ENCODE measurements at regions not wholly inside any gene's neighbourhood (a gene's known extent, or its start where the extent isn't known, plus 50 kb on each side); places are given as distances from the start of the nearest gene placed in this dataset.

GRCh38 chr6:156167625-156168071, 609.5 kb upstream of the ARID1B start:
- H3K4me3 Mint-ChIP-seq = peak overlapping the region; percentile 58 to 82
- H3K27ac Mint-ChIP-seq = peak overlapping the region in 1 of 2 donors; percentile 95
- DNase-seq (no peak), ATAC-seq (peak; percentile 39)
- no peaks in the 10 kb centered on the region for H3K27me3 Mint-ChIP-seq
- peaks cover 50% of the 10 kb centered on the region for H3K4me1 Mint-ChIP-seq
- H3K9me3 Mint-ChIP-seq = no peaks in the 10 kb centered on the region

GRCh38 chr6:156167016-156167624, 610.1 kb upstream of the ARID1B start:
- Mint-ChIP-seq H3K27me3 (no peaks in the 10 kb centered on the region), H3K9me3 (no peaks in the 10 kb centered on the region), H3K4me3 (peak overlapping the region; percentile 58 to 82), H3K27ac (peak overlapping the region in 1 of 2 donors; percentile 95), H3K4me1 (peaks cover 50% of the 10 kb centered on the region)
- ATAC-seq (peak; percentile 58), DNase-seq (no peak)

DNA sequence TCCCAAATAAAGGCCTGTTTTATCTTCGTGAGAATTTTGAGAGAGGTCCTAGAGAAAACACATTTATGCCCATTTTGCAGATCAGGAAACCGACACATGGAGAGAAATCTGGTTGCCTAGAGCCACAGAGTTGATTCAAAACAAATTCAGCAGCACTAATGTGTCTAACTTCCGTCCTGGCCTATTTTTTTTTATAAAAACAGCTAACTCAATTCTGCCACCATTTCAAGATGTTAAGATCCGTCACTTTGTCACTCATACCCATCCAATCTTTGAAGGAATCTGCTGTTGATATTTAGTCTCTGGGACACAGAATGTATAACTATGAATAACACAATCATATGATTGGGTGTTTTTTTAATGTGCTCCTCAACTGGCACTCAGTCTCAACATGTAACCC, 611.1 kb upstream of the ARID1B start:
- DNase-seq = no peak
- Mint-ChIP-seq H3K4me1 (peaks cover 50% of the 10 kb centered on the region), H3K4me3 (no peak overlapping the region), H3K27me3 (no peaks in the 10 kb centered on the region), H3K9me3 (no peaks in the 10 kb centered on the region), H3K27ac (peak overlapping the region; percentile 28 to 69)
- ATAC-seq = no peak

DNA sequence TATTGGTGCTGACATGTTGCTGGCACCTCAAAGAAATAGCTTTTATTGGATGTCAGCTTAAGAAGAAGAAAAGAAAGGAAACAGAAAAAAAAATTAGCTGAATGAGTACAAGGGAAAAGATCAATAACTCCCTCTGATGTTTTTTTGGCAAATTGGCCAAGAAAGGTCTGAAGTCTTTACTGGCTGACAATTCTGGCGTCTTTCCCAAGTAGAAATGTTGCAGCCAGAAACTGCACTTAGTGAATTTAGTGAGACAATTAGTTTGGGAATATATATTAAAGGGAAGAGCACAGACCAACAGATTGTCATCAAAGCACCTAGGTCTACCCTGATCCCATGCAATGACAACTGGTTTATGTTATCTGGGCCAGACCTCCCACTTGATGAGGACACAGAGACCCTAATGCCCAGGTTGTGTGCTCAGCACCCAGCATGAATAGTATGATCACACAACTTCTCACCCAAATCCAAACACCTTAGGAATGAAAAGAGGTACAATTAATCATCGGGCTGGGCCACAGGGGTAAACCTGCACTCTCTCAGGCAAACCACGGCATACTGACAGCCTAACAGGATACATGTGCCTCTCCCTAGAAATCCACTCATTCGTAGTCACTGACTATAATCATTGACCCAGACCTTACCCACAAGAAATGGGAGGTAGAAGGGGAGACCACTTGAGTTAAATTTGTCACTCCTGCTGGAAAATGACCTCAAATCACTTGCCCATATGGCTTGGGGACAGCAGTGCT, 612.3 kb upstream of the ARID1B start:
- Mint-ChIP-seq H3K27me3 (no peaks in the 10 kb centered on the region), H3K9me3 (no peaks in the 10 kb centered on the region), H3K27ac (no peak overlapping the region), H3K4me1 (peaks cover 50% of the 10 kb centered on the region), H3K4me3 (no peak overlapping the region)
- ATAC-seq = peak; percentile 27
- DNase-seq = no peak

- peak; percentile 60 for ATAC-seq
- Mint-ChIP-seq H3K4me1 (peaks cover 48% of the 10 kb centered on the region), H3K9me3 (no peaks in the 10 kb centered on the region), H3K27ac (no peak overlapping the region), H3K4me3 (no peak overlapping the region), H3K27me3 (no peaks in the 10 kb centered on the region)
- DNase-seq = no peak
Measured at GRCh38 chr6:156163311-156163710, 613.9 kb upstream of the ARID1B start.

DNA sequence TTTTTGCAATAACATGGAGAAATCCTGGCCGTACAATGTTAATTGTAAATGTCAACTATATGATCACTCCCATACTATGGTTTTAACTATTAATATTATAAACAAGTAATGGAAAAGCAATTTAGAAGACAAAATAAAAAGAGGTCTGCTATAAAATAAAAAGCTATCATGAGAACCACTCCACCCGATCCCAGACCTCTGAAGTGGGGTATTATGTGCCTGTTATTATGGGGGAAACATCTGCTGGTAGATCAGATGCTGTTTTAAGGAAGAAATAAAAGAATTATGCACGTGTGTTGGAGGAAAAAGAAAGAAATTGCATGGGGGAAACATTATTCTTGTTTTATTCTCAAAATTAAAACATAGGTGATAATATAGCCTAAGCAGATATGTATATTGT, 615.7 kb upstream of the ARID1B start:
- no peak overlapping the region for H3K27ac Mint-ChIP-seq
- no peak overlapping the region for H3K4me3 Mint-ChIP-seq
- H3K4me1 Mint-ChIP-seq = peaks cover 30% of the 10 kb centered on the region
- no peaks in the 10 kb centered on the region for H3K27me3 Mint-ChIP-seq
- H3K9me3 Mint-ChIP-seq = no peaks in the 10 kb centered on the region
- no peak for ATAC-seq
- DNase-seq = no peak

- Mint-ChIP-seq H3K27ac (no peak overlapping the region), H3K4me1 (peaks cover 23% of the 10 kb centered on the region), H3K9me3 (no peaks in the 10 kb centered on the region), H3K4me3 (no peak overlapping the region), H3K27me3 (no peaks in the 10 kb centered on the region)
- DNase-seq (no peak), ATAC-seq (no peak)
Measured at GRCh38 chr6:156160795-156161165, 616.4 kb upstream of the ARID1B start.

GRCh38 chr6:156160007-156160794, 617.0 kb upstream of the ARID1B start:
- Mint-ChIP-seq H3K4me1 (peaks cover 20% of the 10 kb centered on the region), H3K9me3 (no peaks in the 10 kb centered on the region), H3K27ac (no peak overlapping the region), H3K4me3 (no peak overlapping the region), H3K27me3 (no peaks in the 10 kb centered on the region)
- DNase-seq (no peak), ATAC-seq (no peak)

DNA sequence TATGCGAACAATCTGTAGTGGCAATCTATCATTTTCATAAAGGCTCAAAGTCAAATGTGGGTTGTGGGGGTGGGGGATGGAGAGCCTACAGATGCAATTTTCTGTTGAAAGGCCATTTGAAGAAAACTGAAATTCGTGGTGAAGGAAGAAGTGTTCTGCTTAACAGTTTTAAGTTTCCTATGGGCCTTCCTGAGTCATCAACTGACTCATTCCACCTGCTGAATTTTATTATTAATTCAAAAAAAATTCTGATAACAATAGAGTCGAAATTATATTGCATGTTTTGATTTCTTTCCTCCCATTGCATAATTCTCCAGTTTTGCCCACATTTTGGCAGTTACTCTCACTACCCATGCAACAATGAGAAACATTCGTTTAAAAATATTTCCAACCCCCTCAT, 622.3 kb upstream of the ARID1B start:
- H3K4me3 Mint-ChIP-seq = peak overlapping the region; percentile 21 to 39
- H3K4me1 Mint-ChIP-seq = peaks cover 30% of the 10 kb centered on the region
- H3K27ac Mint-ChIP-seq = peak overlapping the region; percentile 75 to 94
- no peaks in the 10 kb centered on the region for H3K9me3 Mint-ChIP-seq
- peak; percentile 48 for ATAC-seq
- H3K27me3 Mint-ChIP-seq = no peaks in the 10 kb centered on the region
- no peak for DNase-seq

DNA sequence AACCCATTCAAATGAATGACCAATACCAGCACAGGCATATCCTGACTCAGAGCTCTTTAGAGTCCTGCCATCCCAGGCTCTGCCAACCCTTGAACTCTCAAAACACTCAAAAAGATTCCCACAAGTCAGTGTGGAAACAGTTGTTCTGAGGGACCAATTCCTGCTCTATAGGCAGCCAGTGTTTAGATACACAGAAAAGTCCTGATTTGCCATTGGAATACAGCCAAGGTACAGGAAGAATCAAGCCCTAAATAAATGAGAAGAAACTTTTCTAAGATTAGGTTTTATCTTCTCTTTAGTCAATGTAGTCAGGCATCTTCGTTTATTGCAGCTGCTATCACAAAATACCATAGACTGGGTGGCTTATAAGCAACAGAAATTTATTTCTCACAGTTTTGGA, 626.8 kb upstream of the ARID1B start:
- no peak overlapping the region for H3K4me3 Mint-ChIP-seq
- peaks cover 29% of the 10 kb centered on the region for H3K4me1 Mint-ChIP-seq
- no peaks in the 10 kb centered on the region for H3K27me3 Mint-ChIP-seq
- H3K9me3 Mint-ChIP-seq = peaks cover 9 to 11% of the 10 kb centered on the region in 2 donors
- DNase-seq (no peak), ATAC-seq (no peak)
- H3K27ac Mint-ChIP-seq = no peak overlapping the region

DNA sequence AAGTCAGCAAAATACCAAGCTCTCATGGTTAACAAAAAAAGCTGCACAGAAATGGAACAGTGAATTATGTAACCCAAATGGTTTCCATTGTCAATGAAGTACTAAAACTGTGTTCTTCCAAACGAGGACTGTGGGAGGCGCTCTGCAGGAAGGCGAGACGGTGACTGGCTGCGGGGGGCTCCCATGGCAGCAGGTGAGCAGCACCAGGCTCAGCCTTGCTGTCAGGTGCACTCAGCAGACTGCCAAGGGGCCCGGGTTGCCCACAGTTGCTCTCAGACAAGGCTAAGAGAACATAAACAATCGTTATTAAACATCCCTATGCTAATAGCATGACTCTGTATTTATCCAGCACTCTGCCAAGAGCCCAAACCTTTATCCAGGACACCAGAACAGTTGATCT, 630.3 kb upstream of the ARID1B start:
- Mint-ChIP-seq H3K27ac (no peak overlapping the region), H3K4me3 (no peak overlapping the region), H3K4me1 (peaks cover 10% of the 10 kb centered on the region), H3K27me3 (no peaks in the 10 kb centered on the region), H3K9me3 (peaks cover 32 to 35% of the 10 kb centered on the region in 2 donors)
- ATAC-seq = no peak
- no peak for DNase-seq

DNA sequence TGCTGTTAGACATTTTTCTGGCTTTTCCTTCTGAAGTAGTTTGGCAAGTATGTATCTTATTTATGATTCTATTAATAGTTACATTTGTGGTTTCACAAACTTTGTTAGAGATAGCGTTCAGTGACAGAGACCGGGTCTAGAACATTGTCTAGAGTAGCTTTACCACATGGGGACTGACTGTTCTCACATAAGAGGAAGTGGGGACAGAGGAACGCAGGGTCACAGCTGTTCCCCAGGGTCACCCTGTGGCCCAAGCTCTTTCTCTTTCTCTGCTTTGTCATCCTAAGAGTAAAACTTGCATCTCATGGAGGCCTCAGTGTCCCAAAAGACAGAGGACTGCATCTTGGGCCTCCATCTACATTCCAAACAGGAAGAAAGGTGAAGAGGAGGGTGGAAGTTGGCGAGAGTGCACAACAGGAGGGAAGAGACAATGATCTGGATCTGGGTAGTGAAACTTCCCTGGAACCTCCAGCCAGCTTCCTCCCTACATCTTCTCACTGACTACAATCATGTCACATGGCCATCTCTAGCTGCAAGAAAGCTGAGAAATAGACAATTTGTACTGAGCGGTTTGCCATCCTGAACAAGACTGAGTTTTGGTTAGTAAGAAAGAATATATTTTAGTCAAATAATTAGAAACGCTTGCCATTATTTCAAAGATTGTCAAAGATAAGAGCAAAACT, 645.8 kb upstream of the ARID1B start:
- ATAC-seq (no peak), DNase-seq (no peak)
- H3K4me3 Mint-ChIP-seq = no peak overlapping the region
- peak overlapping the region in 1 of 2 donors; percentile 71 for H3K27ac Mint-ChIP-seq
- H3K4me1 Mint-ChIP-seq = no peaks in the 10 kb centered on the region
- no peaks in the 10 kb centered on the region for H3K27me3 Mint-ChIP-seq
- H3K9me3 Mint-ChIP-seq = peaks cover 21 to 24% of the 10 kb centered on the region in 2 donors

GRCh38 chr6:156126535-156126934, 650.6 kb upstream of the ARID1B start:
- no peaks in the 10 kb centered on the region for H3K4me1 Mint-ChIP-seq
- no peak overlapping the region for H3K4me3 Mint-ChIP-seq
- ATAC-seq (no peak), DNase-seq (no peak)
- no peak overlapping the region for H3K27ac Mint-ChIP-seq
- no peaks in the 10 kb centered on the region for H3K27me3 Mint-ChIP-seq
- H3K9me3 Mint-ChIP-seq = no peaks in the 10 kb centered on the region

- Mint-ChIP-seq H3K9me3 (no peaks in the 10 kb centered on the region), H3K27ac (no peak overlapping the region), H3K4me3 (no peak overlapping the region), H3K27me3 (no peaks in the 10 kb centered on the region), H3K4me1 (no peaks in the 10 kb centered on the region)
- ATAC-seq (no peak), DNase-seq (no peak)
Measured at GRCh38 chr6:156125844-156126243, 651.3 kb upstream of the ARID1B start.

DNA sequence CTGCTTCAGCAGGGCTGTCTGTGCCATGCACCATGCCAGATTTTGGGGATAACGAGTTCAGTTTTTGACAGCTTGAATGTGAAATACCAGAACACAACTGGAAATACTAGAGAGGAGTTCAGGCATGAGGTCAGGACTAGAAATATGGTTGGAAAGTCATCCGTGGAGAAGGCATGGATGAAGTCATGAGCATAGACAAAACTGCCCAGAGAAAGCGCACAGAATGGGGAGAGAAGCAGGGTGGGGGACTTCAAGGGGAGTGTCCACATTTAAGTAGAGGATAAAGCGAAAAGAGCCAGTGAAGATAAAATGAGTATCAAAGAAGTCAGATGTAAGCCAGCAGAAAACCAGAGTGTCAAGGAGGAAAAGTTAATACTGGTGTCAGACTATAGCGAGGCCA, 653.4 kb upstream of the ARID1B start:
- no peaks in the 10 kb centered on the region for H3K4me1 Mint-ChIP-seq
- ATAC-seq (no peak), DNase-seq (no peak)
- H3K9me3 Mint-ChIP-seq = peaks cover 2 to 3% of the 10 kb centered on the region in 2 donors
- no peak overlapping the region for H3K4me3 Mint-ChIP-seq
- H3K27ac Mint-ChIP-seq = no peak overlapping the region
- H3K27me3 Mint-ChIP-seq = no peaks in the 10 kb centered on the region
